IMR-90 (cell line): ENCODE measurements at regions not wholly inside any gene's neighbourhood (a gene's known extent, or its start where the extent isn't known, plus 50 kb on each side); places are given as distances from the start of the nearest gene placed in this dataset.

Source experiments
- ATAC-seq: fragments of 200-7000 bp; cut with Tn5 transposase; 2 replicates; pipeline ENCODE4 v1.9.1; 2020; ENCODE audit warnings: low read depth, mild to moderate bottlenecking, moderate library complexity
- BruUV-seq: library from RNA; stranded (reverse); fragments of 400-500 nt; replicated peaks from 2 replicates; lab custom pipeline; 2021; lab: Mats Ljungman, UMichigan
- CTCF ChIA-PET: fragments of 300-600 bp; formaldehyde crosslinking; extraction: SDS; loops from one replicate; lab custom pipeline; 2021; ENCODE audit warnings: antibody characterized with exemption; lab: Yijun Ruan, JAX
- POLR2A ChIA-PET: fragments of 300-600 bp; sonication (Branson Sonifier 250); formaldehyde crosslinking; loops from one replicate; lab custom pipeline; 2022; ENCODE audit warnings: antibody characterized with exemption; ENCODE audit not compliant: unreplicated experiment; lab: Charles Lee
- DNase-seq: peaks from one replicate; pipeline ENCODE4 v3.0.0; 2013
- H2AFZ ChIP-seq: replicated peaks from 2 replicates; pipeline ENCODE3; 2013; ENCODE audit warnings: low read length, mild to moderate bottlenecking; ENCODE audit not compliant: poor library complexity
- H2AK5ac ChIP-seq: 2 replicates; pipeline ENCODE4 v1.6.1; 2013; ENCODE audit warnings: low read depth, low read length, inconsistent platforms
- H2AK9ac ChIP-seq: replicated peaks from 2 replicates; pipeline ENCODE3; 2013; ENCODE audit warnings: mild to moderate bottlenecking, low read depth, low read length, moderate library complexity; ENCODE audit not compliant: poor library complexity
- H2BK120ac ChIP-seq: 2 replicates; pipeline ENCODE4 v1.6.1; 2013; ENCODE audit warnings: low read depth, low read length, inconsistent platforms
- H2BK15ac ChIP-seq: 3 replicates; pipeline ENCODE4 v1.6.1; 2013; ENCODE audit warnings: low read depth, low read length, inconsistent platforms
- H2BK20ac ChIP-seq: 2 replicates; pipeline ENCODE4 v1.6.1; 2013; ENCODE audit warnings: low read depth, mild to moderate bottlenecking, inconsistent platforms, low read length, moderate library complexity
- H2BK5ac ChIP-seq: 2 replicates; pipeline ENCODE4 v1.6.1; 2013; ENCODE audit warnings: mild to moderate bottlenecking, low read depth, low read length, inconsistent platforms; ENCODE audit not compliant: poor library complexity, severe bottlenecking
- H3K14ac ChIP-seq: replicated peaks from 2 replicates; pipeline ENCODE4 v1.6.1; 2013; ENCODE audit warnings: low read depth, low read length, inconsistent platforms
- H3K18ac ChIP-seq: 2 replicates; pipeline ENCODE4 v1.6.1; 2013; ENCODE audit warnings: low read depth, low read length, control low read depth
- H3K23ac ChIP-seq: 2 replicates; pipeline ENCODE4 v1.6.1; 2013; ENCODE audit warnings: low read depth, low read length, inconsistent platforms
- H3K27ac ChIP-seq: 2 replicates; pipeline ENCODE4 v1.5.1; 2013; ENCODE audit warnings: mild to moderate bottlenecking, control low read depth, low read length; ENCODE audit not compliant: insufficient read depth
- H3K27me3 ChIP-seq: 2 replicates; pipeline ENCODE4 v1.6.1; 2013; ENCODE audit warnings: low read length; ENCODE audit not compliant: control insufficient read depth, insufficient read depth
- H3K36me3 ChIP-seq: 2 replicates; pipeline ENCODE4 v1.6.1; 2013; ENCODE audit warnings: low read length, mixed read lengths; ENCODE audit not compliant: control insufficient read depth, insufficient read depth
- H3K4ac ChIP-seq: 2 replicates; pipeline ENCODE4 v1.6.1; 2013; ENCODE audit warnings: low read depth, low read length, inconsistent platforms
- H3K4me1 ChIP-seq: 2 replicates; pipeline ENCODE4 v1.6.1; 2013; ENCODE audit warnings: low read length, mixed read lengths; ENCODE audit not compliant: control insufficient read depth, insufficient read depth
- H3K4me2 ChIP-seq: 2 replicates; pipeline ENCODE4 v1.6.1; 2013; ENCODE audit warnings: low read depth, mild to moderate bottlenecking, control low read depth, low read length, moderate library complexity
- H3K4me3 ChIP-seq: 2 replicates; pipeline ENCODE4 v1.5.1; 2013; ENCODE audit warnings: low read depth, mild to moderate bottlenecking, control low read depth, low read length, moderate library complexity; ENCODE audit not compliant: insufficient read depth
- H3K56ac ChIP-seq: 2 replicates; pipeline ENCODE4 v1.6.1; 2013; ENCODE audit warnings: low read length, inconsistent platforms; ENCODE audit not compliant: insufficient read depth; ENCODE audit errors: extremely low read depth
- H3K79me1 ChIP-seq, 2 experiments: 2 replicates each; pipeline ENCODE4 v1.6.1; 2013; ENCODE audit warnings: low read length in 2 of 2, inconsistent platforms in 1 of 2, low read depth in 1 of 2
- H3K9ac ChIP-seq: 2 replicates; pipeline ENCODE4 v1.6.1; 2013; ENCODE audit warnings: low read depth, low read length, control low read depth
- H3K9me1 ChIP-seq: 2 replicates; pipeline ENCODE4 v1.6.1; 2013; ENCODE audit warnings: low read length, inconsistent platforms; ENCODE audit not compliant: insufficient read depth
- H3K9me3 ChIP-seq: 2 replicates; pipeline ENCODE4 v1.6.1; 2013; ENCODE audit warnings: low read length; ENCODE audit not compliant: control insufficient read depth, insufficient read depth
- H4K20me1 ChIP-seq: 2 replicates; pipeline ENCODE4 v1.6.1; 2013; ENCODE audit warnings: low read length, inconsistent platforms; ENCODE audit not compliant: insufficient read depth
- H4K5ac ChIP-seq: 2 replicates; pipeline ENCODE4 v1.6.1; 2013; ENCODE audit warnings: mild to moderate bottlenecking, low read depth, low read length, control low read depth
- H4K8ac ChIP-seq, 2 experiments: 2 replicates each; pipeline ENCODE4 v1.6.1; 2013; ENCODE audit warnings: low read depth in 2 of 2, low read length in 2 of 2, control low read depth in 1 of 2, inconsistent platforms in 1 of 2
- H4K91ac ChIP-seq: 2 replicates; pipeline ENCODE4 v1.6.1; 2013; ENCODE audit warnings: low read depth, low read length, inconsistent platforms; ENCODE audit not compliant: insufficient read depth
- CEBPB ChIP-seq: IDR thresholded peaks from 2 replicates; pipeline ENCODE4 v1.6.1; 2012; ENCODE audit warnings: low read depth, low read length, improper control_type of control experiment
- FOS ChIP-seq: fragments of 150-350 bp; IDR thresholded peaks from 2 replicates; pipeline ENCODE4 v1.6.1; 2016; ENCODE audit warnings: low read depth, low read length
- MAZ ChIP-seq: IDR thresholded peaks from 2 replicates; pipeline ENCODE4 v1.6.1; 2012; ENCODE audit warnings: low read depth, mild to moderate bottlenecking, low read length, improper control_type of control experiment, moderate library complexity, borderline replicate concordance
- MXI1 ChIP-seq: IDR thresholded peaks from 2 replicates; pipeline ENCODE4 v1.6.1; 2012; ENCODE audit warnings: low read depth, mild to moderate bottlenecking, low read length, moderate library complexity, borderline replicate concordance
- NFE2L2 ChIP-seq: fragments of 150-350 bp; IDR thresholded peaks from 2 replicates; pipeline ENCODE4 v1.6.1; 2016; ENCODE audit warnings: low read depth, mild to moderate bottlenecking, low read length
- POLR2A ChIP-seq: IDR thresholded peaks from 2 replicates; pipeline ENCODE4 v1.6.1; 2012; ENCODE audit warnings: mild to moderate bottlenecking, low read depth, low read length
- RCOR1 ChIP-seq: IDR thresholded peaks from 2 replicates; pipeline ENCODE4 v1.6.1; 2012; ENCODE audit warnings: mild to moderate bottlenecking, low read length, improper control_type of control experiment; ENCODE audit not compliant: insufficient replicate concordance
- WGBS, 2 experiments: methylation state at CpG; one replicate each; pipeline versions ENCODE4 v1.1.5 to v1.1.7; 2013; ENCODE audit warnings: missing lambda C conversion rate in 2 of 2; ENCODE audit not compliant: insufficient read length in 1 of 2; ENCODE audit errors: extremely low coverage in 2 of 2; 5-methylcytosine and 5-hydroxymethylcytosine counted together
- dilution Hi-C: fragments of 300-500 bp; cut with HindIII; formaldehyde crosslinking; loops from one replicate; pipeline ENCODE4 v1.14.3; 2018; ENCODE audit warnings: low sequenced_read_pairs; ENCODE audit not compliant: unreplicated experiment
- in situ Hi-C: fragments of 300-500 bp; cut with MboI; formaldehyde crosslinking; loops from 3 replicates; pipeline ENCODE4 v1.14.3; 2019; ENCODE audit warnings: low sequenced_read_pairs, inconsistent platforms, mixed read lengths
- intact Hi-C: fragments of 100-400 bp; cut with micrococcal nuclease; formaldehyde crosslinking; loops from 2 replicates; pipeline ENCODE4 v1.10.0; 2022
- TF ChIP-seq, protein P1 (sequence below): fragments of 150-350 bp; IDR thresholded peaks from 2 replicates; pipeline ENCODE4 v1.6.1; 2016; ENCODE audit warnings: low read depth, mild to moderate bottlenecking, low read length, moderate library complexity, borderline replicate concordance

DNA sequence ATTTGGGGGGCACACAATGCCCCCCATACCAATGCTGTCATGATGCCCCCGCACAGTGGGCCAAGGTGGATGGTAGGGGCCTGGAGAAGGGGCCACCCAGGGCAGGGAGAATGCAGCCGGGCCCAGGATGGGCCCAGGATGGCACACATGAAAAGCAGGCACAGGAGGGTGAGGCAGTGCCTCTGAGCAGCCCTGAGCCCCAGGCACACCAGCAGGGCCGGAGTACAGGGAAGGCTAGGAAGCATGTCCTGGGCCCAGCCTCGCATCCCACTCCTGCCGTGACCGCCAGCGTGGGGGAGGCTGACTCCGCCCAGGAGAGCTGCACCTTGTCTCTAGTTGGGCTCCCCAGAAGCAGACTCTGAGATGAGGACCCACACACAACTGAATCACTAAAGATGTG is 59.3 kb upstream of the TMEM72 start:
- Histone ChIP-seq H4K91ac (no peak overlapping the region), H3K9me1 (no peaks in the 10 kb centered on the region), H3K36me3 (no peaks in the 10 kb centered on the region), H3K9ac (no peak overlapping the region), H3K4me1 (no peaks in the 10 kb centered on the region), H3K27me3 (no peaks in the 10 kb centered on the region), H3K27ac (no peak overlapping the region), H2BK20ac (no peak overlapping the region), H3K4me3 (no peak overlapping the region), H3K9me3 (peaks cover 7% of the 10 kb centered on the region), H2BK120ac (no peak overlapping the region), H3K4me2 (no peak overlapping the region), H2AK9ac (no peak overlapping the region), H2BK5ac (no peak overlapping the region), H4K8ac (no peak overlapping the region), H2BK15ac (no peak overlapping the region), H4K20me1 (no peaks in the 10 kb centered on the region), H3K56ac (no peak overlapping the region), H3K14ac (no peak overlapping the region), H3K79me1 (no peaks in the 10 kb centered on the region), H3K23ac (no peak overlapping the region), H3K18ac (no peak overlapping the region), H2AFZ (no peak overlapping the region), H2AK5ac (no peak overlapping the region), H4K5ac (no peak overlapping the region), H3K4ac (no peak overlapping the region)
- in situ Hi-C loops = loop anchor here (25.0 kb wide), 1 partner anchor 790 kb away; no protein-coding TSS in a partner anchor
- ChIA-PET POLR2A (no interaction called here), CTCF (no interaction called here)
- DNase-seq (no peak), ATAC-seq (no peak)
- intact Hi-C loops = loop anchor here (10.0 kb wide), 2 partner anchors 117 to 287 kb away; no protein-coding TSS in a partner anchor
- no TSS peak for BruUV-seq
- TF ChIP-seq POLR2A (no peak), FOS (no peak), MXI1 (no peak), MAZ (no peak), CEBPB (no peak), NFE2L2 (no peak), RCOR1 (no peak)
- TF ChIP-seq, protein P1, sequence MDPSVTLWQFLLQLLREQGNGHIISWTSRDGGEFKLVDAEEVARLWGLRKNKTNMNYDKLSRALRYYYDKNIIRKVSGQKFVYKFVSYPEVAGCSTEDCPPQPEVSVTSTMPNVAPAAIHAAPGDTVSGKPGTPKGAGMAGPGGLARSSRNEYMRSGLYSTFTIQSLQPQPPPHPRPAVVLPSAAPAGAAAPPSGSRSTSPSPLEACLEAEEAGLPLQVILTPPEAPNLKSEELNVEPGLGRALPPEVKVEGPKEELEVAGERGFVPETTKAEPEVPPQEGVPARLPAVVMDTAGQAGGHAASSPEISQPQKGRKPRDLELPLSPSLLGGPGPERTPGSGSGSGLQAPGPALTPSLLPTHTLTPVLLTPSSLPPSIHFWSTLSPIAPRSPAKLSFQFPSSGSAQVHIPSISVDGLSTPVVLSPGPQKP = no peak
- WGBS, 2 experiments = 100% methylated on average over 3 of the region's 8 CpGs; no CpG with 5 or more reads in 1 of the 2 experiments
- dilution Hi-C loops = no loop called here
